Right atrium auricular region (tissue), 2 donors: ENCODE measurements at regions not wholly inside any gene's neighbourhood (a gene's known extent, or its start where the extent isn't known, plus 50 kb on each side); places are given as distances from the start of the nearest gene placed in this dataset.
"Not testable (repeated sequence)": the region's sequence is repeated elsewhere in the genome, so short reads cannot be mapped to it uniquely, and the experiment has no call there.

Source experiments
- DNase-seq: peaks from one replicate; pipeline ENCODE4 v3.0.0-alpha.2; 2019; ENCODE audit warnings: low spot score
- H3K27ac ChIP-seq, 2 donors: fragments of 200-600 bp; sonication (generic); 1 replicate in 1 of 2; 2 replicates in 1 of 2; pipeline ENCODE4 v1.5.1; 2016 to 2019
- H3K27me3 ChIP-seq, 2 donors: fragments of 200-600 bp; sonication (generic); one replicate each; pipeline versions ENCODE4 v1.5.1 to v1.6.0; 2017 to 2019
- H3K36me3 ChIP-seq: fragments of 200-600 bp; sonication (generic); one replicate; pipeline ENCODE4 v1.5.1; 2016
- H3K4me1 ChIP-seq, 2 donors: fragments of 200-600 bp; sonication (generic); one replicate each; pipeline versions ENCODE4 v1.5.1 to v1.6.0; 2017 to 2019
- H3K4me3 ChIP-seq, 2 donors: fragments of 200-600 bp; sonication (generic); 1 replicate in 1 of 2; 2 replicates in 1 of 2; pipeline ENCODE4 v1.5.1; 2017 to 2019; ENCODE audit warnings: mild to moderate bottlenecking in 1 of 2, moderate library complexity in 1 of 2
- H3K9me3 ChIP-seq, 2 donors: fragments of 200-600 bp; sonication (generic); one replicate each; pipeline ENCODE4 v1.5.1; 2019
- TF ChIP-seq, protein P1 (sequence below), 2 donors: fragments of 200-600 bp; sonication (generic); IDR thresholded peaks; one replicate each; pipeline ENCODE4 v1.5.1; 2019; ENCODE audit warnings: antibody characterized with exemption in 2 of 2

DNA sequence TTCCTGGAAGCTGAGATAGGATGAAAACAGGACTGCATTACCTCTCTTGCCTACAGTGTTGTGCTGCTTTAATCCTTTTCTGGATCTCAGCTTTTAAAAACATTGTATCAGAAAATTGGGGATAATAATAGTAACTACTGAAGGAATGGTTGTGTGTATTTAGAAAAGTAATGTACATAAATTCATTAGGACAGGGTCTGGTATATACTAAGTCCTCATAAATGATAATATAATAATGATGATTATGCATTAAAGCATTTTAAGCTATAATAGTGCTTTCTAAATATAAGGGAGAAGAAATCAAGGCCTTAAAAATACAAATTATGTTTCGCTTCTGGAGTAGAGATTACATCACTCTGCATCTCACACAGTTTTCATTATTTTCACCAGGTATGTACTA is 530.1 kb downstream of the ZNF385D start:
- H3K9me3 ChIP-seq, result peaks cover 0 to 10% of the 10 kb centered on the region in 2 donors
- H3K4me1 ChIP-seq, result no peaks in the 10 kb centered on the region
- H3K27me3 ChIP-seq, result no peaks in the 10 kb centered on the region
- no peaks in the 10 kb centered on the region for H3K36me3 ChIP-seq
- H3K27ac ChIP-seq, result no peak overlapping the region
- H3K4me3 ChIP-seq, result no peak overlapping the region
- TF ChIP-seq, protein P1, sequence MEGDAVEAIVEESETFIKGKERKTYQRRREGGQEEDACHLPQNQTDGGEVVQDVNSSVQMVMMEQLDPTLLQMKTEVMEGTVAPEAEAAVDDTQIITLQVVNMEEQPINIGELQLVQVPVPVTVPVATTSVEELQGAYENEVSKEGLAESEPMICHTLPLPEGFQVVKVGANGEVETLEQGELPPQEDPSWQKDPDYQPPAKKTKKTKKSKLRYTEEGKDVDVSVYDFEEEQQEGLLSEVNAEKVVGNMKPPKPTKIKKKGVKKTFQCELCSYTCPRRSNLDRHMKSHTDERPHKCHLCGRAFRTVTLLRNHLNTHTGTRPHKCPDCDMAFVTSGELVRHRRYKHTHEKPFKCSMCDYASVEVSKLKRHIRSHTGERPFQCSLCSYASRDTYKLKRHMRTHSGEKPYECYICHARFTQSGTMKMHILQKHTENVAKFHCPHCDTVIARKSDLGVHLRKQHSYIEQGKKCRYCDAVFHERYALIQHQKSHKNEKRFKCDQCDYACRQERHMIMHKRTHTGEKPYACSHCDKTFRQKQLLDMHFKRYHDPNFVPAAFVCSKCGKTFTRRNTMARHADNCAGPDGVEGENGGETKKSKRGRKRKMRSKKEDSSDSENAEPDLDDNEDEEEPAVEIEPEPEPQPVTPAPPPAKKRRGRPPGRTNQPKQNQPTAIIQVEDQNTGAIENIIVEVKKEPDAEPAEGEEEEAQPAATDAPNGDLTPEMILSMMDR (IDR thresholded peaks at IDR 0.05), result no peak
- no peak for DNase-seq

DNA sequence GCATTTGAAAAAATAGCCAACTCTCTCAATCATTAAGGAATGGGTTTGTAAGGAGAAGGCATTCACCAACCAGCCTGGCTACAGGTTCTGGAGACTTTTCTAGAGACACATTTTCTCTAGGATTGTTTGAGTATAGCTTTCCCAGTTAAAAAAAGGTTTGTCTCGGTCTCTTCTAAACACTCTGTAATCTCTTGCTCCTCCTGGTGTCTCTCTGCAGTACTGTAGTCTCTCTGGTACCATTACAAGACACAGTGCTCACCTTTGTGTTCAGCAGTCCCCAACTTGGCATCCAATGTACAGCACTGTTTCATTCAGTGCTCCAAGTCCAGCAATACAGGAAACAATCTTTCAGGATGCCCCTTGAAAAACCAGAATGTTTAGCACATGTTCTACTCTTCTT is 534.4 kb downstream of the ZNF385D start:
- no peaks in the 10 kb centered on the region for H3K4me1 ChIP-seq
- no peaks in the 10 kb centered on the region for H3K36me3 ChIP-seq
- DNase-seq, result no peak
- peaks cover 5 to 35% of the 10 kb centered on the region in 2 donors for H3K9me3 ChIP-seq
- TF ChIP-seq, protein P1 (IDR thresholded peaks at IDR 0.05), result no peak
- no peak overlapping the region for H3K4me3 ChIP-seq
- no peak overlapping the region for H3K27ac ChIP-seq
- no peaks in the 10 kb centered on the region for H3K27me3 ChIP-seq

DNA sequence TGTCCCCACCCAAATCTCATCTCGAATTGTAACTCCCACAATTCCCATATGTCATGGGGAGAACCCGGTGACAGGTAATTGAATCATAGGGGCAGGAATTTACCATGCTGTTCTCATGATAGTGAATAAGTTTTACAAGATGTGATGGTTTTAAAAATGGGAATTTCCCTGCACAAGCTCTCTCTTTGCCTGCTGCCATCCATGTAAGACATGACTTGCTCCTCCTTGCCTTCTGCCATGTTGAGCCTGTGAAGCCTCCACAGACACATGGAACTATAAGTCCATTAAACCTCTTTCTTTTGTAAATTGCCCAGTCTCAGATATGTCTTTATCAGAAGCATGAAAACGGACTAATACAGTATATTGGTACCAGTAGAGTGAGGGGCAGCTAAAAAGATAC is 546.9 kb downstream of the ZNF385D start:
- H3K9me3 ChIP-seq, result peaks cover 0 to 18% of the 10 kb centered on the region in 2 donors
- DNase-seq, H3K36me3 ChIP-seq, H3K4me3 ChIP-seq, H3K27ac ChIP-seq, H3K27me3 ChIP-seq, H3K4me1 ChIP-seq: not testable (repeated sequence)

DNA sequence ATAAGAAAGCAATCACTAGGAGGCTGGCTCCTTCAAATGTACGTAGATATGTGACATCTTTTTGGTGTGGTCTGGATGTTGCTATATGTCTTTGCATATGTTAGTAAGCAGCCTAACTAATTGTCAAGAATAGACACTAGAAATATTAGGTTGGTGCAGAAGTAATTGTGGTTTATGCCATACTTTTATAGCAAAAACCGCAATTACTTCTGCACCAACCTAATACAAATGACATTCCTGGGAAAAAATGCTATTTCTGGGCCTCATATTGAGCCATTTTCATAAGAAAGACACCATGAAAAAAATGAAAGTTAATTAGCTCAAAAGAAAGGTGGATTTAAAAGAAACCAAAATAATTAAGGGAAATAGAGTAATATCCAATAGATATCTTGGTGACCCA is 555.8 kb downstream of the ZNF385D start:
- Histone ChIP-seq H3K4me1 (no peaks in the 10 kb centered on the region), H3K27ac (no peak overlapping the region), H3K27me3 (no peaks in the 10 kb centered on the region), H3K4me3 (no peak overlapping the region), H3K9me3 (no peaks in the 10 kb centered on the region), H3K36me3 (no peaks in the 10 kb centered on the region)
- no peak for DNase-seq
- TF ChIP-seq, protein P1 (IDR thresholded peaks at IDR 0.05), result no peak

DNA sequence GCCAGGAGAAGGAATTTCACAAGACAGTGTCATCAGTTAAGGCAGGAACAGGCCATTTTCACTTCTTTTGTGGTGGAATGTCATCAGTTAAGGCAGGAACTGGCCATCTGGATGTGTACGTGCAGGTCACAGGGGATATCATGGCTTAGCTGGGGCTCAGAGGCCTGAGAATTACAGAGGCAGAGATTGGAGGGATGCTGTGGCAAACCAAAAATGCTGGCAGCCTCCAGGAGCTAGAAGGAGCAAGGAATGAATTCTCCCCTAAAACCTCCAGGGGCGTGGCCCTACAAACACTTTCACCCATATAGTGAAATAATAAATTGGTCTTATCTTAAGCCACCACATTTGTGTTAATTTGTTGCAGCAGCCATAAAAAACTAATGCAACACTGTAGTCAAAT is 557.0 kb downstream of the ZNF385D start:
- H3K27ac ChIP-seq, H3K4me1 ChIP-seq, DNase-seq, H3K4me3 ChIP-seq, H3K9me3 ChIP-seq, H3K36me3 ChIP-seq, H3K27me3 ChIP-seq: not testable (repeated sequence)

DNA sequence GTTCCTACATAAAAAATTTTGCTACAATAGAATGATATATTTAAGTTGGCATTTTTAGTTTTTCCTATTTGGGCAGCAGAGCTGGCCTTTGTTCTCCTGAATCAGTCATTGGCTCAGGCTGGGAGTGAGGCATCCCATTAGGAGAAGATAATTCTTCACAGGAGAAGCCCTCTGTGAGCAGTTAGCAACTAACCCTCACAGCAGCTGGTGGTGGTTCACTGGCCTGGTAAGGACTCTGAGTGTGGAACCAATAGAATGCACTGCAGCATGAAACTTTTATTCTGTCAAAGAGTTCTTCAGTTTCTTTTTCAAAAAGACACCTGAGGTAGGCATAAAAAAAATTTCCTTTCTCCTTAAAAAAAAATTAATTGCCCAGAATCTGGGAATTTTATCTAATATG is 562.6 kb downstream of the ZNF385D start:
- DNase-seq, result no peak
- H3K4me1 ChIP-seq, result no peaks in the 10 kb centered on the region
- H3K27me3 ChIP-seq, result no peaks in the 10 kb centered on the region
- H3K9me3 ChIP-seq, result peaks cover 0 to 13% of the 10 kb centered on the region in 2 donors
- no peaks in the 10 kb centered on the region for H3K36me3 ChIP-seq
- H3K27ac ChIP-seq, result no peak overlapping the region
- H3K4me3 ChIP-seq, result no peak overlapping the region
- TF ChIP-seq, protein P1 (IDR thresholded peaks at IDR 0.05), result no peak

DNA sequence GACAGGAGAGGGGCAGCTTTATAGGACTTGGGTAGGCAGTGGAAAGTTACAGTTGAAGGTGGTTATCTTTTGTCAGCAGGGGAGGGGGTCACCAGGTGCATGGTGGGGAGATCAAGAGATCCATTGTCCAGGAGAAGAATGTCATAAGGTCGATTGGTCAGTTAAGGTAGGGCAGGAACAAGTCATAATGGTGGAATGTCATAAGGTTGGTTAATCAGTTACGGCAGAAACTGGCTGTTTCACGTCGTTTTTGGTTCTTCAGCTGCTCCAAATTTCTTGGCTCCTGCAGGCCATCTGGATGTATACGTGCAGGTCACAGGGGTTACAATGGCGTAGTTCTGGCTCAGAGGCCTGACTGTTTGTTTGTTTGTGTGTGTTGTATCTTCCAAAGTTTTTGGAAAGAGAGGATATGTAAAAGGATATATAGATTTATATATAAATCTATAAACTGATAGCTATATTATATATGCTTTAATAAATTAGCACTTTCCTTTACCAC is 565.1 kb downstream of the ZNF385D start:
- Histone ChIP-seq H3K4me1 (no peaks in the 10 kb centered on the region), H3K27ac (no peak overlapping the region), H3K9me3 (peaks cover 0 to 14% of the 10 kb centered on the region in 2 donors), H3K27me3 (no peaks in the 10 kb centered on the region), H3K36me3 (no peaks in the 10 kb centered on the region), H3K4me3 (no peak overlapping the region)
- TF ChIP-seq, protein P1 (IDR thresholded peaks at IDR 0.05), result no peak
- DNase-seq, result no peak
